HEK293 (cell line): ENCODE measurements at regions not wholly inside any gene's neighbourhood (a gene's known extent, or its start where the extent isn't known, plus 50 kb on each side); places are given as distances from the start of the nearest gene placed in this dataset.

Experiments used
- CTCF ChIA-PET: fragments of 350-600 bp; formaldehyde crosslinking; extraction: SDS; loops from one replicate; lab custom pipeline; 2021; ENCODE audit warnings: antibody characterized with exemption; lab: Yijun Ruan, JAX
- POLR2A ChIA-PET: fragments of 300-600 bp; formaldehyde crosslinking; extraction: SDS; loops from one replicate; lab custom pipeline; 2020; ENCODE audit warnings: antibody characterized with exemption, inconsistent platforms; lab: Yijun Ruan, JAX
- H3K27ac ChIP-seq: fragments of 200-500 bp; sonication (Bioruptor generic); 2 replicates; pipeline ENCODE4 v1.5.1; 2014; ENCODE audit warnings: low read depth, low read length, control low read depth, inconsistent platforms; ENCODE audit errors: extremely low read depth
- H3K36me3 ChIP-seq, 2 experiments: fragments of 200-500 bp in 1 of 2; sonication (Bioruptor generic) in 1 of 2; 1 replicate in 1 of 2; 2 replicates in 1 of 2; pipeline ENCODE4 v1.5.1; 2014 to 2017; ENCODE audit warnings: inconsistent platforms in 2 of 2, low read length in 2 of 2; ENCODE audit not compliant: control insufficient read depth in 2 of 2, insufficient read depth in 1 of 2
- H3K4me1 ChIP-seq: fragments of 200-500 bp; sonication (Bioruptor generic); 2 replicates; pipeline ENCODE4 v1.5.1; 2014; ENCODE audit warnings: mild to moderate bottlenecking, low read length, inconsistent platforms; ENCODE audit not compliant: control insufficient read depth, insufficient read depth
- H3K4me3 ChIP-seq: 2 replicates; pipeline ENCODE4 v1.5.1; 2011; ENCODE audit warnings: low read depth, mild to moderate bottlenecking, control low read depth, low read length, moderate library complexity
- H3K9me3 ChIP-seq: fragments of 200-500 bp; sonication (Bioruptor generic); 2 replicates; pipeline ENCODE4 v1.5.1; 2014; ENCODE audit warnings: low read depth, low read length, inconsistent platforms; ENCODE audit not compliant: control insufficient read depth, insufficient read depth
- IKZF3 ChIP-seq: fragments of 450-650 bp; IDR thresholded peaks from 2 replicates; pipeline ENCODE4 v1.5.0; 2018; ENCODE audit warnings: missing biosample characterization, mild to moderate bottlenecking, missing genetic modification characterization, moderate library complexity
- PATZ1 ChIP-seq: fragments of 450-650 bp; formaldehyde crosslinking; IDR thresholded peaks from 2 replicates; pipeline ENCODE4 v1.5.1; 2016; ENCODE audit warnings: missing biosample characterization, missing genetic modification characterization
- ZBTB10 ChIP-seq: fragments of 450-650 bp; formaldehyde crosslinking; IDR thresholded peaks from 2 replicates; pipeline ENCODE4 v1.5.1; 2016; ENCODE audit warnings: missing biosample characterization, missing genetic modification characterization
- ZBTB26 ChIP-seq: fragments of 450-650 bp; formaldehyde crosslinking; optimal IDR thresholded peaks from 2 replicates; pipeline ENCODE3; 2016; ENCODE audit warnings: missing biosample characterization, mild to moderate bottlenecking, missing genetic modification characterization
- ZFP69B ChIP-seq: fragments of 450-650 bp; formaldehyde crosslinking; IDR thresholded peaks from 2 replicates; pipeline ENCODE4 v1.5.1; 2016; ENCODE audit warnings: missing biosample characterization, missing genetic modification characterization
- ZNF174 ChIP-seq: fragments of 450-650 bp; formaldehyde crosslinking; IDR thresholded peaks from 2 replicates; pipeline ENCODE4 v1.5.0; 2017; ENCODE audit warnings: missing biosample characterization, mild to moderate bottlenecking, missing genetic modification characterization
- ZNF211 ChIP-seq: fragments of 450-650 bp; formaldehyde crosslinking; IDR thresholded peaks from 2 replicates; pipeline ENCODE4 v1.5.1; 2016; ENCODE audit warnings: low read depth, missing biosample characterization, missing genetic modification characterization
- ZNF433 ChIP-seq: fragments of 450-650 bp; formaldehyde crosslinking; IDR thresholded peaks from 2 replicates; pipeline ENCODE4 v1.5.1; 2016; ENCODE audit warnings: missing biosample characterization, missing genetic modification characterization, low read depth
- ZNF518A ChIP-seq: fragments of 450-650 bp; formaldehyde crosslinking; conservative IDR thresholded peaks from 2 replicates; pipeline ENCODE4 v1.5.1; 2016; ENCODE audit warnings: low read depth, missing biosample characterization, missing genetic modification characterization
- ZNF521 ChIP-seq: fragments of 450-650 bp; formaldehyde crosslinking; IDR thresholded peaks from 2 replicates; pipeline ENCODE4 v1.5.1; 2017; ENCODE audit warnings: missing biosample characterization, mild to moderate bottlenecking, missing genetic modification characterization
- ZNF530 ChIP-seq: fragments of 450-650 bp; formaldehyde crosslinking; IDR thresholded peaks from 2 replicates; pipeline ENCODE4 v1.5.1; 2016; ENCODE audit warnings: low read depth, missing biosample characterization, missing genetic modification characterization
- ZNF549 ChIP-seq: fragments of 450-650 bp; IDR thresholded peaks from 2 replicates; pipeline ENCODE4 v1.5.1; 2018; ENCODE audit warnings: missing biosample characterization, missing genetic modification characterization, mild to moderate bottlenecking, inconsistent platforms, moderate library complexity
- ZNF571 ChIP-seq: fragments of 450-650 bp; formaldehyde crosslinking; IDR thresholded peaks from 2 replicates; pipeline ENCODE4 v1.5.0; 2017; ENCODE audit warnings: missing biosample characterization, missing genetic modification characterization
- ZNF580 ChIP-seq: fragments of 450-650 bp; formaldehyde crosslinking; IDR thresholded peaks from 2 replicates; pipeline ENCODE4 v1.5.1; 2016; ENCODE audit warnings: missing biosample characterization, missing genetic modification characterization

- Histone ChIP-seq H3K9me3 (no peaks in the 10 kb centered on the region), H3K36me3 (no peaks in the 10 kb centered on the region), H3K27ac (no peak overlapping the region), H3K4me1 (peaks cover 3% of the 10 kb centered on the region; the same call in 1 of the 2 replicates), H3K4me3 (no peak overlapping the region)
- CTCF ChIA-PET: interaction anchor here (1.1 kb wide), 1 partner anchor 10 kb away, joined by 3 read pairs; no protein-coding TSS in a partner anchor
- TF ChIP-seq ZNF530 (tag by site-specific recombination) (no peak), ZNF521 (tag by site-specific recombination) (no peak), ZNF549 (tag by site-specific recombination) (no peak), ZFP69B (tag by site-specific recombination) (no peak), ZNF174 (tag by site-specific recombination) (no peak), ZNF211 (tag by site-specific recombination) (no peak), ZBTB10 (tag by site-specific recombination) (no peak), ZNF433 (no peak), ZNF580 (tag by site-specific recombination) (no peak), ZBTB26 (tag by site-specific recombination) (no peak), ZNF518A (tag by site-specific recombination) (no peak), ZNF571 (tag by site-specific recombination) (no peak), PATZ1 (tag by site-specific recombination) (no peak), IKZF3 (tag by site-specific recombination) (no peak)
- POLR2A ChIA-PET: no interaction called here
Observed at GRCh38 chr9:110068212-110068611, 139.7 kb downstream of the C9orf152 start.
